Adrenal gland (tissue), 5 donors: ENCODE measurements at regions not wholly inside any gene's neighbourhood (a gene's known extent, or its start where the extent isn't known, plus 50 kb on each side); places are given as distances from the start of the nearest gene placed in this dataset.

Experiments
- POLR2A ChIP-seq, 2 donors: fragments of 450-650 bp; IDR thresholded peaks; one replicate each; pipeline ENCODE4 v1.6.1; 2017; ENCODE audit warnings: antibody characterized with exemption in 2 of 2, mild to moderate bottlenecking in 2 of 2, moderate library complexity in 1 of 2
- TF ChIP-seq, protein P1 (sequence below), 6 experiments: fragments of 450-650 bp in 4 of 6; fragments of 200-600 bp in 2 of 6; sonication (generic) in 1 of 6; IDR thresholded peaks; 1 replicate in 5 of 6; 2 replicates in 1 of 6; pipeline versions ENCODE4 v1.5.1 to v1.8.0; 2016 to 2021; ENCODE audit warnings: antibody characterized with exemption in 6 of 6, mild to moderate bottlenecking in 2 of 6, moderate library complexity in 1 of 6
- donor health status: DM: no; HTN: no; CAD: no.

DNA sequence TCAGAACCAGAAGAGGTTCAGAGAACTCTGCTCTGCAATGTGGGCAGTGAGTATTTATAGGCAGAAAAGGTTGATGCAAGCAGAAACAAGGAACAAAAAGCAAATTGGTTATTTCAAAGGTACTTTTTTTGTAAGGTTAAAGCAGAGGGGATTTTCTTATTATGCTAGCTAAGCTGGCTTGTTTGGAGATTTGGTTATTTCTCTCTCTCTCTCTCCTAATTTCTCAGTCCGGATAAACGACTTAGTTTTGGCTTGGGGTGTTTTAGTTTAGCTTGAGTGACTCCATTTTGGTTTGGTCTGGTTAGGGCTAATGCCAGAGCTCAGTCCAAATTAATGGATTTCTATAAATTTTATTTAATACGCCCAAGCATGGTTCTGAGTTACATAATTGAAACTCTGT lies 566.8 kb downstream of the SH2D4B start:
- TF ChIP-seq, protein P1, sequence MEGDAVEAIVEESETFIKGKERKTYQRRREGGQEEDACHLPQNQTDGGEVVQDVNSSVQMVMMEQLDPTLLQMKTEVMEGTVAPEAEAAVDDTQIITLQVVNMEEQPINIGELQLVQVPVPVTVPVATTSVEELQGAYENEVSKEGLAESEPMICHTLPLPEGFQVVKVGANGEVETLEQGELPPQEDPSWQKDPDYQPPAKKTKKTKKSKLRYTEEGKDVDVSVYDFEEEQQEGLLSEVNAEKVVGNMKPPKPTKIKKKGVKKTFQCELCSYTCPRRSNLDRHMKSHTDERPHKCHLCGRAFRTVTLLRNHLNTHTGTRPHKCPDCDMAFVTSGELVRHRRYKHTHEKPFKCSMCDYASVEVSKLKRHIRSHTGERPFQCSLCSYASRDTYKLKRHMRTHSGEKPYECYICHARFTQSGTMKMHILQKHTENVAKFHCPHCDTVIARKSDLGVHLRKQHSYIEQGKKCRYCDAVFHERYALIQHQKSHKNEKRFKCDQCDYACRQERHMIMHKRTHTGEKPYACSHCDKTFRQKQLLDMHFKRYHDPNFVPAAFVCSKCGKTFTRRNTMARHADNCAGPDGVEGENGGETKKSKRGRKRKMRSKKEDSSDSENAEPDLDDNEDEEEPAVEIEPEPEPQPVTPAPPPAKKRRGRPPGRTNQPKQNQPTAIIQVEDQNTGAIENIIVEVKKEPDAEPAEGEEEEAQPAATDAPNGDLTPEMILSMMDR (IDR thresholded peaks at IDR 0.05): no peak
- TF ChIP-seq POLR2A (IDR thresholded peaks at IDR 0.05): no peak
